ENCODE measurements at regions not wholly inside any gene's neighbourhood (a gene's known extent, or its start where the extent isn't known, plus 50 kb on each side); places are given as distances from the start of the nearest gene placed in this dataset.
"Not testable (repeated sequence)": the region's sequence is repeated elsewhere in the genome, so short reads cannot be mapped to it uniquely, and the experiment has no call there.

DNA sequence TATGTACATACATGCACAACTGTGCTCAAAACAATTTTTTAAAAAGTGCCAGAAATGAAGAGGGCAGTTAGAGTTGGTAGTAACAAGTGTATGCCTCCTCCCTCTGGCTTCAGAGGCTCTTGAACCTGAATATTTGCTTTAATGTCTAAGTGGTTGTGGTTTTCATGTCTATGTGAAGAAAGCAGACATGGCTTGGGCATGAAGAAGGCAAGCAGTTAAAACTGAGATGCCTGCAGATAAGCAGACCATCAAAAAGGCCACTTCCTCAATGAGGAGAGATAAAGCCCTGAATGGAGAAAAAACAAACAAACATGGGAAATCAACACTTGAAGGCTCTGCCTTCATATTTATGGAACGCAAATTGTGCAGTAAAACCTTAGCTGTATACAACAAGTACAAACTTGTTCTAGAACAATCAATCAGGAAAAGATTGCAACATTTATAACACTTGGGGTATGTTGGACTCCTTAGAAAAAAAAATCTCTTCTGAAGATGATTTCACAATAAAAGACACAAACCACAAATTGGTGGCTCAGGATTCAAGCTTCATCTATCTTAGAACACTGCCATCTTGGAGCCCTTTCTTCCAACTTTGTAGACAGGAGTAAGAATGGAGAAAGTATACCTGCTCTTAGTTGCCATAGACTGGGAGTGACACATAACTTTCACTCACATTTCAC is 52.7 kb upstream of the PLA2G4A start:
- DNase-seq (ENCODE audit: extremely low read depth, low read depth, low spot score): no peak

DNA sequence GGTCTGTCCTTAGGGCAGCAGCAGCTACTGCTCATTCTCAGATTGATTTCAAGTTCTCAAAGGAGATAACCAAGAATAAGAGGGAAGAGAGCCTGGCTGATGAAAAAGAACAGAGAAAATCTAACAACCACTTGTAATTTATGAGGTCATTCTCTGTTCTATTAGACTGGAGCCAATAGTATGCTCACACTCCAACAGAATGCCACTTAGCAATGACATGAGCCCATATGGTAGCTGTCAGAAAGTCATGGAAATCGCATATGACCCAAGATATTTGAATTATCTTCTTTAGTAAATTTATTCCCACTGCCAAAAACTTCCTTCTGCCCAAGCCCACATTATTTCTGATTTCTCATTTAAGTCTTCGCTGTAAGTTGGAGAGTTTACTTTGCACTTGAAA is 53.7 kb upstream of the PLA2G4A start:
- DNase-seq (ENCODE audit: extremely low read depth, low read depth, low spot score): no peak

DNA sequence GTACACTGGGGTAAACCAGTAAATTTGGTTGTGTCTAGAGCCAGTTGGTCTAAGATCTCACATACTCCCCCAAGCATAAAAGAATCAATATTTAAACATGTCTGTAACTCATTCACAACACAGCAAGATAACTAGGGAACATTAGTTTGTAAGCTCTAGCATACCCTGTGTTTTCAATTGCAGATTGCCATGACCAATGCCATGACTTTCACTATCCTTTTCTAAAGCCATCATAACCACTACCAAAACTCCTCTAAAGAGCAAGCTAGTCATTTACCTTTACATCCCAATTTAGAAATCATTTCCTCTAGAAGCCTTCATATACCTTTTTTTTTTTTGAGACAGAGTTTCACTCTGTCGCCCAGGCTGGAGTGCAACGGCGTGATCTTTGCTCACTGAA is 56.5 kb upstream of the PLA2G4A start:
- DNase-seq (ENCODE audit: extremely low read depth, low read depth, low spot score): no peak

DNA sequence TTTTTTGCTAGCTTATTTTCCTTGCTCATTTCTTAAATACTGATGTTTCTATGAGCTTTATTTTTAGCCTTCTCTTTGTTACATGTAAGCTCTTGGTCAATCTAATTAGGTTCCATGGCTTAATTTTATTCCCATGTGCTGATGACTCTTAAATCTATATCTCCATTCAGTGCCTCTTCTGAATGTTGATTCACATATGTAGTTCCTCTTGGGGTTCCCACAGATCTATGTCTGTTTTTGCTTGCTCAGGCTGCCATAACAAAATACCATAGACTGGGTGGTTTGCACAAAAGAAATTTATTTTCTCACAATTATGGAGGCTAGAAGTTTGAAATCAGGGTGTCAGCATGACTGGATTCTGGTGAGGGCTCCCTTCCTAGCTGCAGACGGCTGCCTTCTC is 58.3 kb upstream of the PLA2G4A start:
- DNase-seq (ENCODE audit: extremely low read depth, low read depth, low spot score): no peak

DNA sequence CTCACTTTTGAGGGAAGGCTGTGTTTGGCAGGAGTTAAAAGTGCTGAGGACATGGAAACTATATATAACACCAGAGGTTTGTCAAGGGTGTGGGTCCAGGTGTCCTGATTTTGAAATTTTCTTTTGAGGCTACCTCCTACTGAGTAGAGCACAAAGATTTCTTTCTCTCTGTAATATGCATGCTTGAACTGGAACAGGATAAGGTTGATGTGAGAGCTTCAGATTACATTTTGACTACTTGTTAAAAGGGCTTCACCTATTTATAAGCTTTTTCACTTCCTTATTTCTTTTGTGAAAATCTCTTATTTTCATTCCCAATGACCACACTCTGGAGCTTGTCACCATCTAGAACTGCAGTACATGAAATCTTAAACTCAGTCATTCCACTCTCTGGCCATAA is 59.8 kb upstream of the PLA2G4A start:
- no peak for DNase-seq (ENCODE audit: extremely low read depth, low read depth, low spot score)

DNA sequence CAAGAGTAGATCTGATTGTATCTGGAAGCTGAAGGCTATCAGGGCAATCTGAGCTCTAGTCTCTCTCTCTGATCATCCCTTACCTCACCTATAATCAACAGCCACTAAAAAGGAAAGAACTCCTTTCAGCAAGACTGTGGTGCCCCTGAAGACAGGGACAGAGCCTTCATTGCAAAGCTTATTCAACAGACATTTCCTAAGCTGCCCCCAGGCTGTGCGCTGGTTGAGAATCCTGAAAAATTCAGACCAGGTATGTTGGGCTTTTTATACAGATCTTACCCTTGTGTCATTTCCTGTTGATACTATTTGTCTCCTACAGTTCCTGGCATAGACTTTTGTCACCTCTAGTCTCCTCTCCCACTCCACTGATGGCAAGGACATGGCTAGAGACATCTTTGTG is 63.3 kb upstream of the PLA2G4A start:
- DNase-seq (ENCODE audit: extremely low read depth, low read depth, low spot score): no peak

DNA sequence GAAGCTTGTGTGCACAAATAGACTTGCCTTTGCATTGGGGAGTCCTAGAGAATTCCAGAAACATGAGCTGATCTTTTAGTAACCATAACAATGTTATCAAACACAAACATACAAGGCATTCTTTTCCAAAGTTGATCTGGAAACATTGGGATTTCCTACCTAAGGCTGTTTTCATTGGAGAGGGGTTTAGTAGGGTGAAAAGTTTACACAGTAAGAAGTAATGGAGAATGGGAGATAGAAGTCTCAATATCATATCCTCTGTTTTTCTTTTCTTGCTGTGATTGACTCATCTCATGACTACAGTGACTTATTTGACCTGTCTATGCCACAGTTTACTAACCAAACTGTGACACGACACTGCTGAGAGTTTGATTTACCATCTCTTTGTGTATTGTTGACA is 65.6 kb upstream of the PLA2G4A start:
- peak; percentile 73 for DNase-seq (ENCODE audit: extremely low read depth, low read depth, low spot score)

DNA sequence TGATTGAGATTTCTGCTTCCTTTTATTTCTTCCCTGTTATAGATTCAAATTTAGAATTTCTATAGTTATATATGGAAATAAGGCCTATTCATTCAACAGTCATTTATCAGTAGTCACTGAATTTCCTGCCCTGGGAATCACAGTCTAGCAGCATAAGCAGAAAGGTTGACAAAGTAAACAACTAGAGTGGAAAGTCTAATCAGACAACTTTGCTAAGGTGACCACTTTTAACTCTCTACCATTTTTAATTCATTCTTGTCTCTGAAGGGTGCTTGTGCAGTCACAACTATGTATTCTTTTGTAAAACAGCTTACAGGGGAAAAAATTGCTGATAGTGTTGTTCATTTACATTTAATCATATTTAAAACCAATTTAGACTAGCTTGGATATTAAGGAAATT is 66.1 kb upstream of the PLA2G4A start:
- no peak for DNase-seq (ENCODE audit: extremely low read depth, low read depth, low spot score)

DNA sequence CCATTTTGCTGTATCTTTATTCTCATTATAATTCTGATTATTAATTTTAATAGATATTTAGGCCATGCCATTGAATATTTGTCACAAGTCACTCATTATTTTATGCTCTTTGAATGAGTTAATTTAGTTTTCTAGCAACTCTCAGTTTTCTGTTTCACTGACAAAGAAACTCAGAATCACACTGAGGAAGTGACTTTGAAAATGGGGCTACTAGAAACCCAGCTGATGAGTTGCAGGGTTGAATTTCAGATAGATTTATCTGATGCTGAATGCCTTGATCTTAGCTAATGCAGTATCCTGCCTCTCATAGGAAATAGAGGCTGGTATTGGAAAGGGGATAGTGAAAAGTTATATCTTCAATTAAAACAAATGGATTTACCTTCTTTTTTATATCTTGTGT is 67.4 kb upstream of the PLA2G4A start:
- DNase-seq (ENCODE audit: extremely low read depth, low read depth, low spot score): no peak

DNA sequence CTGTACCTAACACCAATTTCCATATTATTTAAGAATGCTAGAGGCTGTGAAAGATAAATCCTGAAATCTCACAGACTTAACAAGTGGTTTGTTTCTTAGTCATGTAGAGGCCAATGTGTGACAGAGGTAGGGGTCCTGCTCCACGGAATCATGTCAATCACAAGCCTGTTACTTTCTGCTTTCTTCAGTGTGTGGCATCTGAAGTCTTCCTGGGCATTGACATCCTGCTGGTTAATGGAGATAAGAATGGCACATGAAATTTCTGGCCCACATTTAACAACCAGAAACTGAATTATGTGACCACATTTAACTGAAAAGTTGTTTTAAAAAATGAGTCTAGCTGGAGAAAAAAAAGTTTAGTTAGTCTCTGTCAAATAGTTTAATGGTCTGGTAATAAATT is 68.3 kb upstream of the PLA2G4A start:
- no peak for DNase-seq (ENCODE audit: extremely low read depth, low read depth, low spot score)

DNA sequence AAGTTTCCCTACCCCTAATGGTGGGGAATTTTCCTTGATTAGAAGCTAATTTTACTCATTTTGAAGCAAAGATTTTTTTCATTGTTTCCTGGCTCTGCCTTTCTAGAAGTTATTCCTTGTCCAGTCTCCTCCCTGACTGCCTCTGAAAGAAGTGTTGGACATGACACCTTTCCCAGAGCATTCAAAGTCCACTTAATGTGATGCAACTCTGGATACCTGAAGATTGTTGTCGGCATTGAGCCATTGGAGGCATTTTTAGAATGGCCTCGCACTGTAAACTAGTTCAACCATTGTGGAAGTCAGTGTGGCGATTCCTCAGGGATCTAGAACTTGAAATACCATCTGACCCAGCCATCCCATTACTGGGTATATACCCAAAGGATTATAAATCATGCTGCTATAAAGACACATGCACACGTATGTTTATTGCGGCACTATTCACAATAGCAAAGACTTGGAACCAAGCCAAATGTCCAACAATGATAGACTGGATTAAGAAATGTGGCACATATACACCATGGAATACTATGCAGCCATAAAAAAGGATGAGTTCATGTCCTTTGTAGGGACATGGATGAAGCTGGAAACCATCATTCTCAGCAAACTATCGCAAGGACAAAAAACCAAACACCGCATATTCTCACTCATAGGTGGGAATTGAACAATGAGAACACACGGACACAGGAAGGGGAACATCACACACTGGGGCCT is 69.7 kb upstream of the PLA2G4A start:
- DNase-seq (ENCODE audit: extremely low read depth, low read depth, low spot score): not testable (repeated sequence)

DNA sequence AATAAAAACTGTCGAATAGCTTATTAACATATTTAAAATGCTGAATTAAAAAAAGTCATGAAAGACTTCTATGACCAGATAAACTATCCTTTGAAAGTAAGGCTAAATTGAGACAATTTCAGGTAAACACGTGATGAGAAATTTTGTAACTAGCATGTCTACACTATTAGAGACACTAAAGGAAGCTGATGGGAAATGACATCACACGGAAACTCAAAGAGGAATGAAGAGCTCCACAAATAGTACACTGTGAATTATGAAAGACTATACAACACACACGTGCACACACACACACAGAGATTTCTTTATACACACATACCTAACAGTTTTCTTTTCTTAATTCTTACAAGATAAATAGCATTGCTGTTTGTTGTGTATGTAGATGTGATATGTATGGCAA is 70.9 kb upstream of the PLA2G4A start:
- DNase-seq (ENCODE audit: extremely low read depth, low read depth, low spot score): no peak

DNA sequence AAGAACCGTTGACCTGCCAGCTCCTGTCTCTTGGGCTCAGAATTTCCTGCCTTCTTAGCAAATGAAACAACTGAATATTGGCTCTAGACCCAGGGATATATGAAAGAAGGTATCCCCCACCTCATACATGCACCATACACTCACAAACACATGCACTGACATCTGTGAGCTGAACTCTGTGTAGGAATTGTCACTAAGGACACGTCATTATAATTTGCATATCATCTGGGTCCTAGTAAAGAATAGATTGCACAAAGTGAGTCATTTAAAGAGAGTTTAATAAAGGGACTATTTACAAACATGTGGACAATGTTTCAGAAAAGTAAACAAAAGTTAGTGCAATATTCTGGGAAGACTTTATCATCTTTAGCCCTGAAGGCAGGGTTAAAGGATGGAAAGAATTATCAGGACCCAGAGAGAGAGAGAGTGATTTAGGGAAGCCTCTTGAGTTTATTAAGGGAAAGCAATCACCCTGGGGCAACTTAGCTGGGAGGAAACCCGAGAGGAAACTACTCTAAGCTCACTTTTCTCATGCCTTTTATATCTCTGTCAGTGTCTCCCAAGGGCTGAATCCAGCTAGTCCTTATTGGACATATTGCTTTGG is 74.1 kb upstream of the PLA2G4A start:
- DNase-seq (ENCODE audit: extremely low read depth, low read depth, low spot score): no peak

DNA sequence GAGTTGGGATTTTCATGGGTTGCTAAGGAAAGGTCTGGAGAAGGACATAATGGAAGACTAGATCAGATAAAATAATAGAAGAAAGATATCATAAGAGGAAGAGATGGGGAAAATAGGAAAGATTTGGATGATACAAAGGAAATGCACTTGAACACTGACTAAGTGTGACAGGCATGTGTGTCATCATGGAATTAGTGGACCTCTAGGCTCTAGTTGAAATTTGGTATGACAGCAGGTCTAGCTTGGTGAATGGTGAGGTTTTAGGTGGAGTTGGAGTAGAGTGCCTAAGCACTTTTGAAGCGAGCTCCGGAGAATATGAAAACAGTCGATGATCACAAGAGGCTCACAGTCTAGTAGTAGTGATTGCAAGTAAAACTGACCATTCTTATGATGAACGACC is 73.0 kb upstream of the PTGS2 start:
- DNase-seq (ENCODE audit: extremely low read depth, low read depth, low spot score): no peak

DNA sequence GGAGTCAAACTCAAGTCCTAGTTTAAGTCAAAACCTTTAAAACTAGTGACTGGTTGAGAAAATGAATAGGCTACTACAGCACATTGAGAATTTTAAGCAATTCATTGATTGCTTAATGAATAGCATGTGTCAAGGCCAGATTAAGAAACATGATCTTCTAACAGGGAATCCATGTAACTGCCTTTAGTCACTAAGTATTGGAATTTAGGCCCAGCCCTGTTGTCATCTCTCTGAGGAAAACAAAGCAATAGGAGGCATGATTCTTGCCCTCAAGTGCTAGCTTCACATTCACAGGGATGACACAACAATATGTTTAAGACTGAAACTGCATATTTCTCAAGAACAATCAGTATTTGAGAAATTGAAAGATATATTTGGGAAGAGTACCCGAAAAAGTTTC is 70.0 kb upstream of the PTGS2 start:
- no peak for DNase-seq (ENCODE audit: extremely low read depth, low read depth, low spot score)

DNA sequence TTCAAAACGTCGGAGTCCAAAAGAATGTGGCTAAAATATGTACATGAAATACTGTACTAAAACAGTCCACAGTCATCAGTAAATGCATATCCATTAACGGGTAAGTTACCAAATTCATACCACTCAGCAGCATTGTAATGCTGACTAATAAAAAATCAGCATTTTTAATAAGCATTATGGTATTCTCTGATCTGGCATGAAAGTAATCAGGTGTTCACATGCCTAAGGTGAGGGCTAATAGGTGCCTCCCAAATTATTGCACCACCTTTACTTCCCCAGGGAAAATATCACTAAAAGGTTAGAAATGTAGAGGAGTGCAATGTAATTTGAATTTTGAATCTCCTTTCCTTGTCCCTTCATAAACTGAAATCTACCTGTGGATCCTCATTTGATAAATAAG is 69.6 kb upstream of the PTGS2 start:
- no peak for DNase-seq (ENCODE audit: extremely low read depth, low read depth, low spot score)

DNA sequence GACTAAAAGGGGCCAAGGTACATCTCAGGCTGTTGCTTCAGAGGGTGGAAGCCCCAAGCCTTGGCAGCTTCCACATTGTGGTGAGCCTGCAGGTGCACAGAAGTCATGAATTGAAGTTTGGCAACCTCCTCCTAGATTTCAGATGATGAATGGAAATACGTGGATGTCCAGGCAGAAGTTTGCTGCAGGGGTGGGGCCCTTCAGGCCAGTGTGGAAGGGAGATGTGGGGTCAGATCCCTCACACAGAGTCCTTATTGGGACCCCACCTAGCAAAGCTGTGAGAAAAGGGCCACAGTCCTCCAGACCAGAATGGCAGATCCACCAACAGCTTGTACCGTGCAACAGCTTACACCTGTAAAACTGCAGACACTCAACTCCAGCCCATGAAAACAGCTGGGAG is 67.4 kb upstream of the PTGS2 start:
- DNase-seq (ENCODE audit: extremely low read depth, low read depth, low spot score): no peak

DNA sequence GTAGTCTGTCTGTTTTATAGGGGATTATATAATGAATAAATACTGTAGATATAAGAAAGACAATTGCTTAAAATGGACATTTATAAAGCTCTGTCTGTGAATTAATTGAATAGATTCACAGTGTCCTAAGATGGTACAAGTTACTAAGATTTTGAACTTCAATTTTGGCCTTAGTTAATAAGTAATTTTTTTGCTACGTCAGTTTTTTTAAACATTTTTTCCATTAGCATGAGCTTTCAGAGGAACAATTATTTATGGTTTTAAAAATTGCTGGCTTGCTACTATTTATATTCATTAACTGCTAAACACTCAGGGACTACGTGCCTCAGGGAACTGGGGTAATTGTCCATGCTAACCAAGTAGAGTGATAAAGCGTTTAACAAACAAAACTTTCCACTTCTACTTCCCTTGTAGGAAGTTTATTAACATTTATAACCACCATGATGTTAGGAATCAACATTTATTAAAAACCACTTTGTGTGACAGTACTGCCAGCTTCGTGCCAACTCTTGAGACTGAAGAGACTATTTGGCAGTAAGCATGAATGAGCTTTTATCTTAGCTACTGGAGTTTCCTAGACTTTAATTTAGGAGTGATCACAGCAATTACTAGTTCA is 65.4 kb upstream of the PTGS2 start:
- no peak for DNase-seq (ENCODE audit: extremely low read depth, low read depth, low spot score)

DNA sequence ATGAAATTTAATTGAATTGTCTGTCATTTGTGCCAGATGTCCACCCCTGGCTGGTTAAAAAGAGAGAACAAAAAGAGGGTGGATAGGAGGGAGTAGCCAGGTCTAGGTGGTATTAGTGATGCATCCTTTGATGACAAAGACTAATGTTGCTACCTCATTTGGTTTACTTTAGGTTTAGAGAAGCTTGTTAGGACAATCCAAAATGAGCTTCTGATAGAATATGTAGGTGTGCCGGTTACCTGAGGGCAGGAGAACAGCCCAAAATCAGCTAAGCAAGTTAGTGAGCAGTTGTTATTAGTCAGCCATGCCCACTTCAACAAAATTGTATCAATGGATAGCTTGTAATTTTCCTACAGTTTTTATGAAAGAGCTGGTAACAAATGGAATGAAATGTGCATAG is 61.4 kb upstream of the PTGS2 start:
- DNase-seq (ENCODE audit: extremely low read depth, low read depth, low spot score): no peak

DNA sequence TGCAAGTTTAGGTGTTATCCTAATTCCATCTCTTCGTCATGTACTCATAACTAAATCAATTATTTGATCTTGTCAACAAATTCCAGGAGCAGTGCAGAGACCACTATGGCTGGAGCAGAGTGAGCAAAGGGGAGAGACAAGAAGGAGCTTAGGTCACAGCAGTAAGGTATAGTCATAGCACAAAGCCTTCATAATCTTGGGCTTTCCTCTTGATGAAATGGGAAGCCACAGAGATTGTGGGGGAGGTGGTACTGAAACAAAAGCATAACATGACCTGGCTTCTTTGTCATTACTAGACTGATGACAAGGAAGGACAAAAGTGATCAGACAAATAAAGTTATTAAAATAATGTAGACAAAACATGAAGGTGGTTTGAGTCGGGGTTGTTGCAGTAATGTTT is 60.1 kb upstream of the PTGS2 start:
- DNase-seq (ENCODE audit: extremely low read depth, low read depth, low spot score): no peak

DNA sequence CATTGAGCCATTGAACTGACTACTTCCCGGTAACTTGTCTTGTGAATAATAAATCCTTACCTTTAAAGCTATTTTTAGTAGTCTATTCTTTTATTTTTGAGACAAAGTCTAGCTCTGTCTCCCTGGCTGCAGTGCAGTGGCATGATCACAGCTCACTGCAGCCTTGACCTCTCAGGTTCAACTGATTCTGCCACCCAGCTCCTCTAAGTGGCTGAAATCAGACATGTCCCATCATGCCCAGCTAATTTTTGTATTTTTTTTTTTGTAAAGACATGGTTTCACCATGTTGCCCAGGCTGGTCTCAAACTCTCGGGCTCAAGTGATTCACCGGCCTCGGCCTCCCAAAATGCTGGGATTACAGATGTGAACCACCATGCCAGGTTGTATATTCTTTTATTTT is 59.3 kb upstream of the PTGS2 start:
- no peak for DNase-seq (ENCODE audit: extremely low read depth, low read depth, low spot score)

DNA sequence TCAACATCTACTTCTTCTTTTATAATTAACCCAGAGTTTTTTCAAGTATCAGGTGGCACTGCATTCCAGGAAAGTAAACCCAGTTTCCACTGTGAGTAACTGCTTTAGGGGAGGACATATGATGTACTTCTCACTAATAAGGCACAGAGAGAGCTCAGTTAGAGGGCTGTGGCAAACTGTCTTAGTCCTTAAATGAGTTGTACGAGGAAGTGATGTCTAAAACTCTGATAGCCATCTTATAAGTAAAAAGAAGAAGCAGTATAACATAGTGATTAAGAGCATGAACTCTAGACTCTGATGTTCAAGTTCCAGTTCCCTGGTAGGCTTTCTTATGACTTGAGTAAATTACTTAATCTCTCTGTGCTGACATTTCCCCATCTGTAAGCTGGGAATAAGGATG is 58.7 kb upstream of the PTGS2 start:
- DNase-seq (ENCODE audit: extremely low read depth, low read depth, low spot score): no peak
